Hepatocyte (in vitro differentiated cells): ENCODE measurements at regions not wholly inside any gene's neighbourhood (a gene's known extent, or its start where the extent isn't known, plus 50 kb on each side); places are given as distances from the start of the nearest gene placed in this dataset.
A peak's percentile ranks its signal among the peaks of the same experiment; 100 is the strongest.

Experiments used
- DNase-seq: peaks from one replicate; pipeline ENCODE4 v3.0.0-alpha.2; 2016; ENCODE audit warnings: low spot score
- H2AFZ ChIP-seq: fragments of 200-600 bp; sonication (generic); 2 replicates; pipeline ENCODE4 v1.6.0; 2016; ENCODE audit warnings: antibody characterized with exemption, mild to moderate bottlenecking
- H3K27ac ChIP-seq: fragments of 200-600 bp; sonication (generic); 2 replicates; pipeline ENCODE4 v1.5.1; 2016; ENCODE audit warnings: mild to moderate bottlenecking
- H3K27me3 ChIP-seq: fragments of 200-600 bp; sonication (generic); 2 replicates; pipeline ENCODE4 v1.6.1; 2016
- H3K36me3 ChIP-seq: fragments of 200-600 bp; sonication (generic); replicated peaks from 2 replicates; pipeline ENCODE4 v1.5.1; 2016; ENCODE audit warnings: low read depth; ENCODE audit not compliant: insufficient read depth
- H3K4me1 ChIP-seq: fragments of 200-600 bp; sonication (generic); 2 replicates; pipeline ENCODE4 v1.5.1; 2016; ENCODE audit warnings: mild to moderate bottlenecking, moderate library complexity; ENCODE audit not compliant: insufficient read depth
- H3K4me2 ChIP-seq: fragments of 200-600 bp; sonication (generic); 2 replicates; pipeline ENCODE4 v1.6.0; 2016
- H3K4me3 ChIP-seq: fragments of 200-600 bp; sonication (generic); 2 replicates; pipeline ENCODE4 v1.5.1; 2016; ENCODE audit warnings: mild to moderate bottlenecking
- H3K79me2 ChIP-seq: fragments of 200-600 bp; sonication (generic); 2 replicates; pipeline ENCODE4 v1.6.0; 2017; ENCODE audit warnings: mild to moderate bottlenecking
- H3K9me2 ChIP-seq: fragments of 200-600 bp; sonication (generic); replicated peaks from 2 replicates; pipeline ENCODE4 v1.6.0; 2017; ENCODE audit warnings: mild to moderate bottlenecking; ENCODE audit not compliant: insufficient read depth
- H3K9me3 ChIP-seq: fragments of 200-600 bp; sonication (generic); 2 replicates; pipeline ENCODE4 v1.5.1; 2016; ENCODE audit warnings: low read depth, mild to moderate bottlenecking
- H4K20me1 ChIP-seq: fragments of 200-600 bp; sonication (generic); 2 replicates; pipeline ENCODE4 v1.6.0; 2016; ENCODE audit warnings: mild to moderate bottlenecking; ENCODE audit not compliant: insufficient read depth, poor library complexity, severe bottlenecking
- EZH2 ChIP-seq: fragments of 200-600 bp; sonication (generic); IDR thresholded peaks from 2 replicates; pipeline ENCODE4 v1.6.1; 2016; ENCODE audit warnings: antibody characterized with exemption, mild to moderate bottlenecking, borderline replicate concordance
- EZH2phosphoT487 ChIP-seq: fragments of 200-600 bp; sonication (generic); IDR thresholded peaks from one replicate; pipeline ENCODE4 v1.6.1; 2018; ENCODE audit warnings: antibody characterized with exemption, mild to moderate bottlenecking, low read depth, moderate library complexity; ENCODE audit not compliant: unreplicated experiment, severe bottlenecking
- WGBS: methylation state at CpG from one replicate; pipeline ENCODE4 v1.1.6; 2016; ENCODE audit warnings: low lambda C conversion rate; ENCODE audit errors: missing lambda C conversion rate; 5-methylcytosine and 5-hydroxymethylcytosine counted together
- TF ChIP-seq, protein P1 (sequence below): fragments of 200-600 bp; sonication (generic); IDR thresholded peaks from 2 replicates; pipeline ENCODE4 v1.5.1; 2016; ENCODE audit warnings: antibody characterized with exemption, mild to moderate bottlenecking; ENCODE audit not compliant: poor library complexity

GRCh38 chr2:35428548-35428947 is 927.0 kb upstream of the CRIM1 start:
- H3K27me3 ChIP-seq, result no peaks in the 10 kb centered on the region
- TF ChIP-seq EZH2phosphoT487 (no peak), EZH2 (no peak)
- TF ChIP-seq, protein P1, sequence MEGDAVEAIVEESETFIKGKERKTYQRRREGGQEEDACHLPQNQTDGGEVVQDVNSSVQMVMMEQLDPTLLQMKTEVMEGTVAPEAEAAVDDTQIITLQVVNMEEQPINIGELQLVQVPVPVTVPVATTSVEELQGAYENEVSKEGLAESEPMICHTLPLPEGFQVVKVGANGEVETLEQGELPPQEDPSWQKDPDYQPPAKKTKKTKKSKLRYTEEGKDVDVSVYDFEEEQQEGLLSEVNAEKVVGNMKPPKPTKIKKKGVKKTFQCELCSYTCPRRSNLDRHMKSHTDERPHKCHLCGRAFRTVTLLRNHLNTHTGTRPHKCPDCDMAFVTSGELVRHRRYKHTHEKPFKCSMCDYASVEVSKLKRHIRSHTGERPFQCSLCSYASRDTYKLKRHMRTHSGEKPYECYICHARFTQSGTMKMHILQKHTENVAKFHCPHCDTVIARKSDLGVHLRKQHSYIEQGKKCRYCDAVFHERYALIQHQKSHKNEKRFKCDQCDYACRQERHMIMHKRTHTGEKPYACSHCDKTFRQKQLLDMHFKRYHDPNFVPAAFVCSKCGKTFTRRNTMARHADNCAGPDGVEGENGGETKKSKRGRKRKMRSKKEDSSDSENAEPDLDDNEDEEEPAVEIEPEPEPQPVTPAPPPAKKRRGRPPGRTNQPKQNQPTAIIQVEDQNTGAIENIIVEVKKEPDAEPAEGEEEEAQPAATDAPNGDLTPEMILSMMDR, result peak; percentile 50
- no peaks in the 10 kb centered on the region for H3K9me2 ChIP-seq
- no peaks in the 10 kb centered on the region for H3K79me2 ChIP-seq
- no peak overlapping the region for H3K27ac ChIP-seq
- H3K9me3 ChIP-seq, result no peaks in the 10 kb centered on the region
- H3K4me2 ChIP-seq, result no peak overlapping the region
- no peak overlapping the region for H2AFZ ChIP-seq
- no peaks in the 10 kb centered on the region for H4K20me1 ChIP-seq
- DNase-seq, result peak; percentile 53
- WGBS, result 81% methylated on average over 1 of the region's 1 CpG
- H3K4me1 ChIP-seq, result no peaks in the 10 kb centered on the region
- H3K36me3 ChIP-seq, result no peaks in the 10 kb centered on the region
- no peak overlapping the region for H3K4me3 ChIP-seq

DNA sequence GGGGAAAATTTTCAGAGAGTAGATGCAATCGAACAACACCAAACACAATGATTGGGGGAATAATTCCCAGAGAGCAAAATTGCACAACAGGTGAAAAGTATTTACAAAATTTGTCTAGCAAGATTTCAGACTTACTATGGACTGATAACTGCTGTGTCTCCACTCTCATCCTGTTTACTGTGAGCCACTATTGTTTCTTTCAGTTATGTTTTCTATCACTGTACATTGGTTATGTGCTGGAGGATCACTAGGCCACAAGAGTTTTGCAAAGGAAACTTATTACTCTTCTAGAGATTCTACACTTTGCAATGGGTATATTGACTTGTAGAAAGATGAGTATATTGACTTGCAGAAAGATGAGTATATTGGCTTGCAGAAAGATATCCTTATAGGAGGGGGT is 934.1 kb upstream of the CRIM1 start:
- Histone ChIP-seq H3K9me2 (no peaks in the 10 kb centered on the region), H3K79me2 (no peaks in the 10 kb centered on the region), H3K4me2 (no peak overlapping the region), H3K27ac (no peak overlapping the region), H2AFZ (no peak overlapping the region), H3K36me3 (no peaks in the 10 kb centered on the region), H4K20me1 (no peaks in the 10 kb centered on the region), H3K27me3 (no peaks in the 10 kb centered on the region), H3K4me1 (no peaks in the 10 kb centered on the region), H3K4me3 (no peak overlapping the region), H3K9me3 (no peaks in the 10 kb centered on the region)
- TF ChIP-seq EZH2, result no peak
- TF ChIP-seq, protein P1, result no peak
- no peak for TF ChIP-seq EZH2phosphoT487
- no peak for DNase-seq
- WGBS, result 92% methylated on average over 1 of the region's 1 CpG

GRCh38 chr2:35417293-35417692 is 938.3 kb upstream of the CRIM1 start:
- no peaks in the 10 kb centered on the region for H3K9me2 ChIP-seq
- no peak overlapping the region for H3K4me3 ChIP-seq
- H3K9me3 ChIP-seq, result no peaks in the 10 kb centered on the region
- no peak overlapping the region for H3K27ac ChIP-seq
- no peaks in the 10 kb centered on the region for H4K20me1 ChIP-seq
- DNase-seq, result no peak
- H3K79me2 ChIP-seq, result no peaks in the 10 kb centered on the region
- TF ChIP-seq EZH2 (no peak), EZH2phosphoT487 (no peak)
- TF ChIP-seq, protein P1, result no peak
- 0% methylated on average over 1 of the region's 1 CpG for WGBS
- no peak overlapping the region for H2AFZ ChIP-seq
- H3K4me2 ChIP-seq, result no peak overlapping the region
- H3K4me1 ChIP-seq, result no peaks in the 10 kb centered on the region
- no peaks in the 10 kb centered on the region for H3K27me3 ChIP-seq
- no peaks in the 10 kb centered on the region for H3K36me3 ChIP-seq

DNA sequence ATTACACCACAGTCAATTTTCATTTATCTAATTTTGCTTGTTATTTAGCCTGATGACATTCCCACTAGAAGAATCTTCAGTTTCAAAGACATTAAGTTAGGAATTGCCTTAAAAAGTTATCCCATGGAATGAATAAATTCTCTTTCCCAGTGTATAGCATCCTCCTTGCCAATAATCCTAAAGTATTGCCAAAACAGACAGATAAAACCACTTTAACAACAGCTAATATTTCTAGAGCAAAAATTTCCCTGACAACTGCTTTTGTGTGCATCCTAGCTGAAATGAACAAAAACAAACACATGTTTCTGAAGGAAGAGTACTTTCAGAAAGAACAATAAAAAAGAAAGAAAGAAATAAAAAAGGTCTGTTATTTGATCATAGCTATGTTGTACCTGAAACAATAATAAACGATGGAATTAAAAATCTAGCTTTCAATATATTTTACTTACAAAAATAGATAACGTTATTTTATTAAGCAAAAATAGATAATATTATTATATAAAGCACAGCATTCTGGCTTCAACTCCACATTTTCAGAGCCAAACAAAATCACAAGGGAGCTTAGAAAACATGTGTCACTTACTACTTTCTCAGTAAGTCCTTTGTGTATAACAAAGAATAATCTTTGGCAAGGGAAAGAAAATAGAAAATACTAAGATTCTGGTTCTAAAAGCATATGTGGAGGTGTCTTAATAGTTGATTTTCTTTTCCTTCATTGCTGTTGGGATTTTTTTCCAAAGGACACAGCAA is 939.0 kb upstream of the CRIM1 start:
- WGBS, result 68% methylated on average over 2 of the region's 2 CpGs
- H4K20me1 ChIP-seq, result no peaks in the 10 kb centered on the region
- H3K4me3 ChIP-seq, result no peak overlapping the region
- no peaks in the 10 kb centered on the region for H3K4me1 ChIP-seq
- H3K79me2 ChIP-seq, result no peaks in the 10 kb centered on the region
- TF ChIP-seq, protein P1, result no peak
- no peak for TF ChIP-seq EZH2
- TF ChIP-seq EZH2phosphoT487, result no peak
- H3K9me3 ChIP-seq, result no peaks in the 10 kb centered on the region
- DNase-seq, result no peak
- no peak overlapping the region for H2AFZ ChIP-seq
- H3K4me2 ChIP-seq, result no peak overlapping the region
- H3K36me3 ChIP-seq, result no peaks in the 10 kb centered on the region
- H3K27ac ChIP-seq, result no peak overlapping the region
- H3K27me3 ChIP-seq, result no peaks in the 10 kb centered on the region
- H3K9me2 ChIP-seq, result no peaks in the 10 kb centered on the region
